ENCODE measurements at regions not wholly inside any gene's neighbourhood (a gene's known extent, or its start where the extent isn't known, plus 50 kb on each side); places are given as distances from the start of the nearest gene placed in this dataset.

DNA sequence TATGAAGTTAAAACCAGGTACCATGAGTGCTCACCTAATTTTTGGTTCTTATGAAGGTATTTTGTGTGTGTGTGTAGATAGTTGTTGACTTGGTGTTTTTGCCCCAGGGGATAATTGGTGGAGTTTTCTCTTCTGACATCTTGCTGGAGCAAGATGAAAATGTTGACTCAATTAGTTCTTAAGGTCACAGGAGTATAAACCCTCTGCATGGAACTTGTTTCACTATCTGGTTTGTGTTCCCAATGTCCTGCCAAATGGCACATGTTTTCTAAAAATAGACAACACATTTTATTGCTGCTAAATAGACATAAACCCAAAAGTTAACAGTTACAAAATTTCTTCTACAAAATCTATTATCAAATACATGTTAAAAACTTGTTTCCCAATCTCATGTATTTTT lies 180.9 kb downstream of the FAM170A start:
- TF ChIP-seq, protein P1, sequence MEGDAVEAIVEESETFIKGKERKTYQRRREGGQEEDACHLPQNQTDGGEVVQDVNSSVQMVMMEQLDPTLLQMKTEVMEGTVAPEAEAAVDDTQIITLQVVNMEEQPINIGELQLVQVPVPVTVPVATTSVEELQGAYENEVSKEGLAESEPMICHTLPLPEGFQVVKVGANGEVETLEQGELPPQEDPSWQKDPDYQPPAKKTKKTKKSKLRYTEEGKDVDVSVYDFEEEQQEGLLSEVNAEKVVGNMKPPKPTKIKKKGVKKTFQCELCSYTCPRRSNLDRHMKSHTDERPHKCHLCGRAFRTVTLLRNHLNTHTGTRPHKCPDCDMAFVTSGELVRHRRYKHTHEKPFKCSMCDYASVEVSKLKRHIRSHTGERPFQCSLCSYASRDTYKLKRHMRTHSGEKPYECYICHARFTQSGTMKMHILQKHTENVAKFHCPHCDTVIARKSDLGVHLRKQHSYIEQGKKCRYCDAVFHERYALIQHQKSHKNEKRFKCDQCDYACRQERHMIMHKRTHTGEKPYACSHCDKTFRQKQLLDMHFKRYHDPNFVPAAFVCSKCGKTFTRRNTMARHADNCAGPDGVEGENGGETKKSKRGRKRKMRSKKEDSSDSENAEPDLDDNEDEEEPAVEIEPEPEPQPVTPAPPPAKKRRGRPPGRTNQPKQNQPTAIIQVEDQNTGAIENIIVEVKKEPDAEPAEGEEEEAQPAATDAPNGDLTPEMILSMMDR (IDR thresholded peaks at IDR 0.05): no peak
- TF ChIP-seq POLR2A (IDR thresholded peaks at IDR 0.05): no peak

Measured in tibial nerve (tissue), 3 donors.